Large intestine (tissue), 3 donors: ENCODE measurements at regions not wholly inside any gene's neighbourhood (a gene's known extent, or its start where the extent isn't known, plus 50 kb on each side); places are given as distances from the start of the nearest gene placed in this dataset.
A peak's percentile ranks its signal among the peaks of the same experiment; 100 is the strongest.
"Not testable (repeated sequence)": the region's sequence is repeated elsewhere in the genome, so short reads cannot be mapped to it uniquely, and the experiment has no call there.

Experiments used
- DNase-seq, 2 donors: peaks; one replicate each; pipeline versions ENCODE4 v3.0.0 to v3.0.0-alpha.2; 2013
- H3K27ac ChIP-seq: one replicate; pipeline ENCODE4 v1.5.1; 2013; ENCODE audit warnings: low read length
- H3K27me3 ChIP-seq: 2 replicates; pipeline ENCODE4 v1.6.1; 2013; ENCODE audit warnings: low read length; ENCODE audit not compliant: control insufficient read depth, insufficient read depth
- H3K36me3 ChIP-seq: 2 replicates; pipeline ENCODE4 v1.6.1; 2013; ENCODE audit warnings: low read length; ENCODE audit not compliant: control insufficient read depth, insufficient read depth
- H3K4me1 ChIP-seq: one replicate; pipeline ENCODE4 v1.6.1; 2013; ENCODE audit warnings: low read length; ENCODE audit not compliant: control insufficient read depth, insufficient read depth
- H3K4me3 ChIP-seq: one replicate; pipeline ENCODE4 v1.5.1; 2013; ENCODE audit warnings: low read length
- H3K9me3 ChIP-seq: one replicate; pipeline ENCODE4 v1.6.1; 2013; ENCODE audit warnings: mild to moderate bottlenecking, low read depth, low read length, moderate library complexity; ENCODE audit not compliant: control insufficient read depth
- WGBS: methylation state at CpG from one replicate; pipeline ENCODE4 v1.1.5; 2013; ENCODE audit warnings: low lambda C conversion rate; ENCODE audit not compliant: insufficient coverage; 5-methylcytosine and 5-hydroxymethylcytosine counted together

- 100% methylated on average over 1 of the region's 3 CpGs for WGBS
- H3K9me3 ChIP-seq = no peaks in the 10 kb centered on the region
- H3K36me3 ChIP-seq = no peaks in the 10 kb centered on the region
- H3K4me1 ChIP-seq = no peaks in the 10 kb centered on the region
- no peak for DNase-seq
- no peak overlapping the region for H3K27ac ChIP-seq
- H3K4me3 ChIP-seq = no peak overlapping the region
- H3K27me3 ChIP-seq = no peaks in the 10 kb centered on the region
Measured at GRCh38 chr3:107465064-107465631, 57.6 kb upstream of the BBX start.

- H3K9me3 ChIP-seq = no peaks in the 10 kb centered on the region
- no peaks in the 10 kb centered on the region for H3K27me3 ChIP-seq
- no peaks in the 10 kb centered on the region for H3K36me3 ChIP-seq
- DNase-seq = no peak
- H3K4me1 ChIP-seq = no peaks in the 10 kb centered on the region
- H3K27ac ChIP-seq = no peak overlapping the region
- no peak overlapping the region for H3K4me3 ChIP-seq
- WGBS = no CpG with 5 or more reads among the region's 1 CpG
Measured at GRCh38 chr3:107468782-107469181, 54.0 kb upstream of the BBX start.

- H3K27ac ChIP-seq, H3K27me3 ChIP-seq, H3K4me3 ChIP-seq, H3K4me1 ChIP-seq, H3K36me3 ChIP-seq, H3K9me3 ChIP-seq: not testable (repeated sequence)
- no CpG with 5 or more reads among the region's 8 CpGs for WGBS
- peak; percentile 7 to 14 for DNase-seq
Measured at GRCh38 chr3:107470496-107470895, 52.3 kb upstream of the BBX start.
